ENCODE measurements at regions not wholly inside any gene's neighbourhood (a gene's known extent, or its start where the extent isn't known, plus 50 kb on each side); places are given as distances from the start of the nearest gene placed in this dataset.

DNA sequence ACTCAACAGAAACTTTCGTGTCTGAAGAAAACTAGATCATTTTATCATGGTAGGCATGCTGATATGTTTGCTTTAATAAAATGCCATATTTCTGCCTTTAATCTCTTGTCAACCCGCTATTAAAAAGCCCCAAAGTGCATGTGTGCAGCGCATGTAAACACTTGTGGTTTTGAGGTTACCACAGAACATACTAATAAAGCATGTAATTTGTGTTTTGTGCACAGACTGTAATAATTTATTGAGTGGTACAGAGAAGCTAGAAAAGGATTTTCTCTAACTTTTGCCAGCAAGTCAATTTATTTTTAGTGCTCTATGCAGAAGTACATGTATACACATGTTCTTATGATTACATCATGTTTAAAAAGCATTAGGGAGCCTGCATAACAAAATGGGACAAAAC is 349.9 kb upstream of the SLC35B3 start:
- H3K27me3 ChIP-seq (ENCODE audit: low read depth), result no peaks in the 10 kb centered on the region
- no peak overlapping the region for H3K27ac ChIP-seq
- no peaks in the 10 kb centered on the region for H3K4me1 ChIP-seq
- H3K9me3 ChIP-seq, result no peaks in the 10 kb centered on the region
- ATAC-seq (no peak), DNase-seq (no peak)
- intact Hi-C loops (cut with DNase I), result no loop called here
- no peaks in the 10 kb centered on the region for H3K36me3 ChIP-seq
- no peak overlapping the region for H3K4me3 ChIP-seq
- TF ChIP-seq, protein P1, sequence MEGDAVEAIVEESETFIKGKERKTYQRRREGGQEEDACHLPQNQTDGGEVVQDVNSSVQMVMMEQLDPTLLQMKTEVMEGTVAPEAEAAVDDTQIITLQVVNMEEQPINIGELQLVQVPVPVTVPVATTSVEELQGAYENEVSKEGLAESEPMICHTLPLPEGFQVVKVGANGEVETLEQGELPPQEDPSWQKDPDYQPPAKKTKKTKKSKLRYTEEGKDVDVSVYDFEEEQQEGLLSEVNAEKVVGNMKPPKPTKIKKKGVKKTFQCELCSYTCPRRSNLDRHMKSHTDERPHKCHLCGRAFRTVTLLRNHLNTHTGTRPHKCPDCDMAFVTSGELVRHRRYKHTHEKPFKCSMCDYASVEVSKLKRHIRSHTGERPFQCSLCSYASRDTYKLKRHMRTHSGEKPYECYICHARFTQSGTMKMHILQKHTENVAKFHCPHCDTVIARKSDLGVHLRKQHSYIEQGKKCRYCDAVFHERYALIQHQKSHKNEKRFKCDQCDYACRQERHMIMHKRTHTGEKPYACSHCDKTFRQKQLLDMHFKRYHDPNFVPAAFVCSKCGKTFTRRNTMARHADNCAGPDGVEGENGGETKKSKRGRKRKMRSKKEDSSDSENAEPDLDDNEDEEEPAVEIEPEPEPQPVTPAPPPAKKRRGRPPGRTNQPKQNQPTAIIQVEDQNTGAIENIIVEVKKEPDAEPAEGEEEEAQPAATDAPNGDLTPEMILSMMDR (IDR thresholded peaks at IDR 0.05), result no peak

DNA sequence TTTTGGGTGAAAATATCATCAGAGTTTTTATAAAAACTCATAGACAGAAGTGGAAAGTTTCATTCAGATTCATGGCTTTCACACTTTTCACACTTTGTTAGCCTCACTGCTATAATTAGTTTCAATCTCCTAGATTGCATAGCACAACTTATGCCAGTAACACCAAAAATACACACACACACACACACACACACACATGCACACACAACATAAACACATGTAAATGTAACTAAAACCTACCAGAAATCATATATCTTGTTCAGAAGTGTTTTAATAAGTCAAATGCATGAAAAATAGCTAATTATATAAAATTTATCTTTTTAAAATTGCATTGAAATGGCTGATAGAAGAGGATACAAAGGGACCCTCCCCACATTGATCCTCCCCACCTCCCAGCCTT is 347.8 kb upstream of the SLC35B3 start:
- ATAC-seq (no peak), DNase-seq (no peak)
- no peaks in the 10 kb centered on the region for H3K27me3 ChIP-seq (ENCODE audit: low read depth)
- TF ChIP-seq, protein P1 (IDR thresholded peaks at IDR 0.05), result no peak
- no peak overlapping the region for H3K4me3 ChIP-seq
- no peak overlapping the region for H3K27ac ChIP-seq
- intact Hi-C loops (cut with DNase I), result no loop called here
- no peaks in the 10 kb centered on the region for H3K4me1 ChIP-seq
- no peaks in the 10 kb centered on the region for H3K36me3 ChIP-seq
- no peaks in the 10 kb centered on the region for H3K9me3 ChIP-seq

DNA sequence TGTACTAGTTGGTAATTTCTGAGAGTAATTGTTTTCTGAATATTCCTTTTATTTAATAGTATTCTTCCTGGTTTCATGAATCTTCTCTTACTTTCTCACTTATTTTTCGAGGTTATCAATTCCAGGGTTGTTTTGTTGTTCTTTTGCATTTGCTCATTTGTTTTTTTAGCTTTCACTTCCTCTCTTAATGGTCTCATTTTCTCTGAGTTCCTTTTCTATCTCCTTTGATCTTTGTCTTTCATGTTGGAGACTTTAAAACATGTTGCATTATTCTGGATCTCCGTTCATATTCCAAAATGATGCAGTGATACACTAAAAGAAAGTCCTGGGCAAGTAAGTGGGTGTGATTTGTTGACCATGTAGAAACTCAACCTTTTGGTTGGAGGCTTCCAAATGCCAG is 345.3 kb upstream of the SLC35B3 start:
- TF ChIP-seq, protein P1 (IDR thresholded peaks at IDR 0.05), result no peak
- Histone ChIP-seq H3K36me3 (no peaks in the 10 kb centered on the region), H3K27me3 (ENCODE audit: low read depth) (no peaks in the 10 kb centered on the region), H3K4me3 (no peak overlapping the region), H3K9me3 (no peaks in the 10 kb centered on the region), H3K4me1 (no peaks in the 10 kb centered on the region), H3K27ac (no peak overlapping the region)
- DNase-seq (no peak), ATAC-seq (no peak)
- intact Hi-C loops (cut with DNase I), result no loop called here

DNA sequence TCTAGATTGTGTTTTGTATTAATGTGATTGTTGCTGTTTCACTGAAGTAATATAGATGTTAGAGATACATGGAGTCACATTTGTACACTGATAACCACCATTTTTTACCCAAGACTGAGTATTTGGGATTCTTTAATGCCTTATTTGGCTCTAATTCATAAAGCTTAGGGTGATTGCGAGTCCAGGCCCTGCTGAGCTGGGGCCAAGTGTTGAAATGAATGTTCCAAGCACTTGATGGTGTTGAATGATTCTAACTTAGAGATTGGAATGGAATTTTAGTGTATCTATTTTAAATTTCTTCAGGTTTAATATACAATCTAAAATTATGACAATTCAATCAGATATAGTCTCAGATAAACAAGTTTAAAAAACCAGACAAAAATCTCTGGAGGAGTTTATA is 329.4 kb upstream of the SLC35B3 start:
- no peaks in the 10 kb centered on the region for H3K9me3 ChIP-seq
- H3K4me1 ChIP-seq, result no peaks in the 10 kb centered on the region
- no peak overlapping the region for H3K4me3 ChIP-seq
- TF ChIP-seq, protein P1 (IDR thresholded peaks at IDR 0.05), result no peak
- H3K36me3 ChIP-seq, result no peaks in the 10 kb centered on the region
- no peaks in the 10 kb centered on the region for H3K27me3 ChIP-seq (ENCODE audit: low read depth)
- DNase-seq (no peak), ATAC-seq (no peak)
- intact Hi-C loops (cut with DNase I), result no loop called here
- no peak overlapping the region for H3K27ac ChIP-seq

DNA sequence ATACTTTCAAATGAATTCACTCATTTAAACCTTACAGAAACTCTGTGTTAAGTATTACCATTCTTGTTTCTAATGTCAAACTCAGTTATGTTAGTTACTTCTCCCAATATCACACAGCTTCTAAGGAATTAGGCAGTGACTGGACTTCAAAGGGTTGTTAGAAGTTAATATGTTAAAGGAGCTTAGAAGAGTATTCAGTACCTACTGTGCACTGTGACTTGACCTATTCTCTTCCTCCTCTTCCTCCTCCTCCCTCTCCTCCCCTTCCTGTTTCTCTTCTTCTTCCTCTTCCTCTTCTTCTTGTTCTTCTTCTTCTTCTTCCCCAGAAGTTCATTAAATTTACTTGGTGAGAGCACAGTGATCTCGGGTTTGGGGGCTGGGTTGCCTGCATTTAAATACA is 325.6 kb upstream of the SLC35B3 start:
- no peaks in the 10 kb centered on the region for H3K27me3 ChIP-seq (ENCODE audit: low read depth)
- H3K4me3 ChIP-seq, result no peak overlapping the region
- H3K36me3 ChIP-seq, result no peaks in the 10 kb centered on the region
- ATAC-seq (no peak), DNase-seq (no peak)
- H3K9me3 ChIP-seq, result no peaks in the 10 kb centered on the region
- TF ChIP-seq, protein P1 (IDR thresholded peaks at IDR 0.05), result no peak
- intact Hi-C loops (cut with DNase I), result no loop called here
- H3K27ac ChIP-seq, result no peak overlapping the region
- H3K4me1 ChIP-seq, result no peaks in the 10 kb centered on the region

DNA sequence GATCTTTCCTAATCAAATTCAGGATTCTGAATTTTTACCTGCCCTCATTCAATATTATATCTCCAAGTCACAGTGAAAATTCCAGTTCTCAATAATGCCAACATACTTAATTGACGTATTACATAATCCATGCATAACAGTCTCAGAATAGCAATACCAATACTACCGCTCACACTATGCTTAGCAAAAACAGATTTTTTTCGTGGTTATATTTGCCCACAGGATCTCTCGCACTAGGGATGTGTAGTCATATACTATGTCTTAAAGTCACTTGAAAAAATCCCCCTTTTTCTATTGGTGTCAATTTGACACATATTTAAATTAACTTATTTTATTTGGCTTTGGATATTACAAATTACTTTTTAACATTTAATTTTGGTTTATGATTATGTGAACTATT is 323.1 kb upstream of the SLC35B3 start:
- TF ChIP-seq, protein P1 (IDR thresholded peaks at IDR 0.05), result no peak
- Histone ChIP-seq H3K27me3 (ENCODE audit: low read depth) (no peaks in the 10 kb centered on the region), H3K36me3 (no peaks in the 10 kb centered on the region), H3K4me1 (no peaks in the 10 kb centered on the region), H3K9me3 (no peaks in the 10 kb centered on the region), H3K27ac (no peak overlapping the region), H3K4me3 (no peak overlapping the region)
- DNase-seq (no peak), ATAC-seq (no peak)
- intact Hi-C loops (cut with DNase I), result no loop called here

All from lower lobe of right lung (tissue), 2 donors.